ENCODE measurements at regions not wholly inside any gene's neighbourhood (a gene's known extent, or its start where the extent isn't known, plus 50 kb on each side); places are given as distances from the start of the nearest gene placed in this dataset.

DNA sequence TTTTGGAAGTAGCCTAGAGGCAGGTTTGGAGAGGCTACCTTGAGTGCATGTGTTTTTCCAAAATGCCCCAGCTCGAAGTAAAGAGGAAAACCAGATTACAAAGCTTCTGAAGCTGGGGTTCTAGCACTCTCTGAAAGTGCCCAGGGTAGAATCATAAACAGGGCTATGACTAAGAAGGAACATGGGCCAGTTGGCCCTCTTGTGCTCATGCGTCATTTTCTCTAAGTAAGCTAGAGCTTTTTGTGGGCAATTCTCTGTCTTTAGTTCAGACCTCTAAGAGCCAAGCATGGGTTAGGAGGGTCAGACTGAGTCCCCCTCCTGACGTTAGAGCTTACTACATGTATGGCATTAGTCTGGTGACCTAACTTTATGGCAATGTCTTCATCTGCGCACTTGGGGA lies 129.5 kb upstream of the UMPS start:
- H3K36me3 Mint-ChIP-seq (ENCODE audit: low read depth) = no peaks in the 10 kb centered on the region
- H3K9me3 Mint-ChIP-seq = no peaks in the 10 kb centered on the region
- peaks cover 14% of the 10 kb centered on the region for H3K27me3 Mint-ChIP-seq (ENCODE audit: low read depth)
- H3K4me3 Mint-ChIP-seq (ENCODE audit: low read depth) = no peak overlapping the region
- no peak overlapping the region for H3K27ac Mint-ChIP-seq
- no peak for DNase-seq (ENCODE audit: low spot score)
- intact Hi-C loops (cut with micrococcal nuclease) = no loop called here
- H3K4me1 Mint-ChIP-seq (ENCODE audit: low read depth) = no peaks in the 10 kb centered on the region

DNA sequence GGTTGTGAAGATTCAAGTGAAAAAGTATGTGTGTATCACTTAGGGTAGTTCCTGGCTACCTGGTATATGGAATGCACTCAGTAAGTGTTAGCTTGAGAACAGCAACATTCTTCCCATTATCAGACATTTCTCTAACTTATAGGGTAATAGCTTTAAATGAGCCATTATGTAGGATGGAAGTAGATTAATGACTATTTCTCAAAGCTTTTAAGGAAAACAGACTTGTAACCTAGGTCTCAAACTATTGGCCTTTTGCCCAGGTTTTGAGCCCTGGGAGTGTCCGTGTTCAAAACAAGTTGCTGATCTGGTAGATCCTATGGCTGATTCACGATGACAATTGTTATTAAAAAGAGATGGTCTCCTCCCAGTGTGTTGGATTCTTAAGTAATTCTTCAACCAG lies 129.1 kb upstream of the UMPS start:
- Mint-ChIP-seq H3K4me1 (ENCODE audit: low read depth) (no peaks in the 10 kb centered on the region), H3K4me3 (ENCODE audit: low read depth) (no peak overlapping the region), H3K36me3 (ENCODE audit: low read depth) (no peaks in the 10 kb centered on the region), H3K27me3 (ENCODE audit: low read depth) (peaks cover 17% of the 10 kb centered on the region), H3K27ac (no peak overlapping the region), H3K9me3 (no peaks in the 10 kb centered on the region)
- intact Hi-C loops (cut with micrococcal nuclease) = no loop called here
- DNase-seq (ENCODE audit: low spot score) = no peak

DNA sequence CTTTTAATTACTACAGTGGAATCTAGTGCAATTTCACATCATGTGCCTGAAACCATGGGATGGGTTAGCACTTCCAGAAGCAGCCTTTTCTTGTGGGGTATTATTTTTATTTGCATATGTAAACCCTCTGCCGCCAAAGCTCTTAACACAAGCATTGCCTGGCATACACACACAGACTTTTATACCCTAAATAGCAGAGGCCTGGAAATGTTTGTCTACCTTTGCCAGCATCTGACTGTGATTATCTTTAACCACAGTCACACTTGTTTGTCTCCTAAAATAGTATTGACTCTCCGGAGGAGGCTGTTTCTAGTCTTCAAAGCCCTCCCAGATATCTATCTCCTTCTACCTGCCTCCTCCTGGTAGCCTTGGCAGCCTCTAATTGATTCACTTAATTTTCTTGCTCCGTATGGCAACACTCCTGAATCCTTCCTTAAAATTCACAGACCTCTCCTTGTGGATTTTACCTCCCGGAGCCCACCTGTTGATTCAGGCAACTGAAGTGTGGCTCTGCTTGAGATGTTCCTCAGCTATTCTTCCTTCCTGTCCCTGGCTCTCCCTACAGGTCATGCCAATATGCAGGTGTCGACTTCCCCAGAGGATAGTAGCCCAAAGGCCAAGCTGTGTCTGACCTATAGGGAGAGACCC lies 127.1 kb upstream of the UMPS start:
- Mint-ChIP-seq H3K4me3 (ENCODE audit: low read depth) (no peak overlapping the region), H3K27ac (no peak overlapping the region), H3K9me3 (no peaks in the 10 kb centered on the region), H3K27me3 (ENCODE audit: low read depth) (peaks cover 17% of the 10 kb centered on the region), H3K4me1 (ENCODE audit: low read depth) (no peaks in the 10 kb centered on the region), H3K36me3 (ENCODE audit: low read depth) (no peaks in the 10 kb centered on the region)
- no peak for DNase-seq (ENCODE audit: low spot score)
- intact Hi-C loops (cut with micrococcal nuclease) = no loop called here

DNA sequence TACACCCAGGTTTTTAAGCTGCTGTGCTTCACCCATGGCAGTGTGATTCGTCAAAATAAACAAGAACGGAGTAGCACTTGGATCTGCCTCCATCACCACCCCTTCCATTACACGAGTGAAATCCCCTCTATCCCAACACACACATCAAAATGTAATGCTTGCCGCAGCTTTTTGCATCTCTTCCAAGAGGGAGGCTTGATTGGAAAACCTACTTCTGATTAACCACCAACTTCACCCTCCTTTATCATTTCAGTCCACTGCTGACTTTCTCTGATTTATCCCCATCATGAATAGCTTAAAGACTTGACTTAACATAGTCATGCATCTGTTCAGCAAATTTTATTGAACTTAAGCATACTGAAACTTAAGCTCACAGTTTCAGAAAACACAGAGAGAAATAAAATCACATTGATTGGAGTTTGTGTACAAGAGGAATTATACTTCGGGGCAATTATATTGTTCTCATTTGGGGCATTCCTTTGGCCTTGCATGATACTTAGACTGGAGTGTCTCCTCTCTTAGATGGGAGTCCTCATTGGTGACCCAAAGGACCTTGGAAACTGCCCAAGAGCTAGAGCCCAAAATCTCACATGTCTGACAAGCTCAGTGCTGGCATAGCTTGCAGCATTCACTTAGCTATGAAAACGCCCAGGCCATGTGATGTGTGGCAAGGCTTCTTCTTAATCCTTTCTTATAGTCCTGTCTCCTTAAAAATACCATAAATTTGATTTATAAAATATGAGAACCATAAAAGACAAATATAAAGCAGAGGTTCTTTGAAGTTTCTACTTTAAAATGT lies 124.3 kb upstream of the UMPS start:
- H3K27ac Mint-ChIP-seq = no peak overlapping the region
- no peaks in the 10 kb centered on the region for H3K36me3 Mint-ChIP-seq (ENCODE audit: low read depth)
- no peaks in the 10 kb centered on the region for H3K9me3 Mint-ChIP-seq
- peaks cover 20% of the 10 kb centered on the region for H3K27me3 Mint-ChIP-seq (ENCODE audit: low read depth)
- no peak overlapping the region for H3K4me3 Mint-ChIP-seq (ENCODE audit: low read depth)
- H3K4me1 Mint-ChIP-seq (ENCODE audit: low read depth) = no peaks in the 10 kb centered on the region
- intact Hi-C loops (cut with micrococcal nuclease) = no loop called here
- DNase-seq (ENCODE audit: low spot score) = no peak

DNA sequence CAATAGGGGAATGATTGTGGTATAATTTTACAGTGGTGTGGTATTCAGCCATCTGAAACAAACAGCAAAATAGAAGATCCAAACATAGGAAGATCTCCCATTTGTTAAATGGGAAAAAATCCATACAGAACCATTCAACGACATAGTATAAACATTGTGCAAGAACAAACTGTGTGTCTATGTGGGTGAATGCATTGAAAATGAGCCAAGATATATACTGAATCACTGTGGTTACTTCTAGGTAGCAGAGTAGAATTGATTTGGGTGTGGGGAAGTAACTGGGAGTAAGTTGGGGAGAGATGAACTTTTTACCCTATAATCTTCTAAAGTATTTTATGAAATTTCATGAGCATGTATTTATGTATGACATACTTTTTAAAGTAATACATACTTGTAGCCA lies 123.1 kb upstream of the UMPS start:
- H3K4me3 Mint-ChIP-seq (ENCODE audit: low read depth) = no peak overlapping the region
- intact Hi-C loops (cut with micrococcal nuclease) = no loop called here
- no peak for DNase-seq (ENCODE audit: low spot score)
- H3K27ac Mint-ChIP-seq = no peak overlapping the region
- H3K4me1 Mint-ChIP-seq (ENCODE audit: low read depth) = no peaks in the 10 kb centered on the region
- H3K27me3 Mint-ChIP-seq (ENCODE audit: low read depth) = peaks cover 18% of the 10 kb centered on the region
- H3K9me3 Mint-ChIP-seq = no peaks in the 10 kb centered on the region
- H3K36me3 Mint-ChIP-seq (ENCODE audit: low read depth) = no peaks in the 10 kb centered on the region

DNA sequence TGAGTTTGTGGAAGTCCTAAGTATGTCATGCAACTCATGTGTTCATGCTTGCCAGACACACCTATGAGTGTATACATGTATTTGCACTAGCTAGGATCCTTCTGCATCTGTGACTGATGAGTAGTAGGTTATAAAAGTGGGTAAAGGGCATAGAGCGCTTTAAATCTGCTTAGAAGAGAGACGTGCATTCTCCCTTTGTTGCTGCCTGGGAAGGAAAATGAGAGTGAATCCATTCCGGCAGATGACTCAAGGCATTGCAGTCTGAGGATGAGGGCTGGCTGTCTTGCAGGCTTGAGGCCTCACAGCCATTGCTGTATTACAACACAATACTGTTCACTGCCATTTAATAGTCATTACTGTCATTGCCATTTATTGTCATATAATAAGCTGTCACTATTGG lies 120.8 kb upstream of the UMPS start:
- no peaks in the 10 kb centered on the region for H3K4me1 Mint-ChIP-seq (ENCODE audit: low read depth)
- H3K4me3 Mint-ChIP-seq (ENCODE audit: low read depth) = no peak overlapping the region
- no peaks in the 10 kb centered on the region for H3K36me3 Mint-ChIP-seq (ENCODE audit: low read depth)
- intact Hi-C loops (cut with micrococcal nuclease) = no loop called here
- no peak overlapping the region for H3K27ac Mint-ChIP-seq
- no peaks in the 10 kb centered on the region for H3K9me3 Mint-ChIP-seq
- peaks cover 13% of the 10 kb centered on the region for H3K27me3 Mint-ChIP-seq (ENCODE audit: low read depth)
- no peak for DNase-seq (ENCODE audit: low spot score)

DNA sequence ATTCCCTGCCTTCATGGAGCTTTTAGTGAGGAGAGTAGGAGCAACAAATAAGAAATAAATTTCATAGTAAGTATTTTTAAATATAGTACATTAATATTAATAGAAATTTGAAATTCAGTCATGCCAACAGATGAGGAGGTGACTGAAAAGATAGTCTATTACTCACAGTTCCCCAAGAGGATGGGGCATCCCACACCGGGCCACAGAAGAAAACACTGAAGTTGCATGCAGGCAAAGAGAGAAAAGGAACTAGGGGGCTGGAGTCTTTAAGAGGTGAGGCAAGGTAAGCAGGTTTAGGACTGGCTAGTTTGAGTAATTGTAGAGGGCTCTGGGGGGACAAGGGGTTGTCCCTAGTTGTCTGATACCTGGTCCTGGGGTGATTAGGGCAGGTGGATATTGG lies 120.1 kb upstream of the UMPS start:
- peaks cover 18% of the 10 kb centered on the region for H3K27me3 Mint-ChIP-seq (ENCODE audit: low read depth)
- intact Hi-C loops (cut with micrococcal nuclease) = no loop called here
- H3K27ac Mint-ChIP-seq = no peak overlapping the region
- H3K4me1 Mint-ChIP-seq (ENCODE audit: low read depth) = no peaks in the 10 kb centered on the region
- no peaks in the 10 kb centered on the region for H3K9me3 Mint-ChIP-seq
- no peaks in the 10 kb centered on the region for H3K36me3 Mint-ChIP-seq (ENCODE audit: low read depth)
- H3K4me3 Mint-ChIP-seq (ENCODE audit: low read depth) = no peak overlapping the region
- no peak for DNase-seq (ENCODE audit: low spot score)

DNA sequence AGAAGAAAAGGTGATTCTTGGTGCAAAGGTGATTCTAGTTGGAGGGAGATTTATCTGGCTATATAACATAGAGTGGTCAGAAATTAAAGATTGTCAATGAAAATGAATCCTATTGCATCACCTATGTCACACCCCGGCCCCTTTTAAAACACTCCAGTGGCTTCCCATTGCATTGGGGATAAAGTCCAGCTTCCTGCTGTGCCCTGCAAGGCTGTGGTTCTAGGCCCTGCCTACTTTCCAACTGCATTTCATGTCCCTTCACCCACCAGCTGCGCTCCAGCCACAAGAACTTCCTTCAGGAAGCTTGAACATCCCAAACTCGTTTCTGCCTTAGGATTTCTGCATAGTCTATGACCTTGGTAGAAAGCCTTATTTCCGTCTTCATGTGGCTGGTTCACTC lies 118.7 kb upstream of the UMPS start:
- Mint-ChIP-seq H3K27me3 (ENCODE audit: low read depth) (peaks cover 18% of the 10 kb centered on the region), H3K36me3 (ENCODE audit: low read depth) (no peaks in the 10 kb centered on the region), H3K27ac (no peak overlapping the region), H3K9me3 (no peaks in the 10 kb centered on the region), H3K4me3 (ENCODE audit: low read depth) (no peak overlapping the region), H3K4me1 (ENCODE audit: low read depth) (peaks cover 3% of the 10 kb centered on the region)
- DNase-seq (ENCODE audit: low spot score) = no peak
- intact Hi-C loops (cut with micrococcal nuclease) = no loop called here

DNA sequence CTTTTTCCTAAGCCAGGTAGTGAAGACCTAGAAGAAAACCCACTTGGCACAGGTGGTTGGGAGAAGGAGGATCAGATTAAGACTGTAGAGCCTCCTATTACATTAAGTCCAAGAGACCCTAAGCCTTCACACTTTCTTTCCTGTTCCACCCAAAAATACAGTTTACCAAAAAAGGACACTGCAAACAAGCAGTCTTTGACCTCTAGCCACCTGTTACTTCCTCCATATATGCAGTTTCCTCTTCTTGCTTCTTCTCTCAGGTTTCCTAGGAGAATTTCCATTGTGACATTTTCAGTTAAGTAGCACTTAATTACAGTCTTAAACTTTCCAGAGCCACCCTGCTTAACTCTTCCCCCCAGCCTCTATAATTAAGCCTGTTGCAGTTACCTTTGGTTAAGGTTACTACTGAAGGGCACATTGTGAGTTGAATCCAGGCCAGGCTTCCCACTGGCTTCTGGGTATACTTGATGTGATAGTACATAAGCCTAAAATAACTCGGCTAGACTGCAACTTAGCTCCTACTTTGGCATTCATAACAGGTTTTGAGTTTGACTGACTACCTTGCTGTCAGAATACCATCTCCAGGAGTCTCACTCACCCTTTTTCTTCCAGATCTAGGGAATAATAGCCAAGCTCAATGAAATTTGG lies 114.2 kb upstream of the UMPS start:
- H3K4me3 Mint-ChIP-seq (ENCODE audit: low read depth) = no peak overlapping the region
- H3K27me3 Mint-ChIP-seq (ENCODE audit: low read depth) = peaks cover 14% of the 10 kb centered on the region
- no peaks in the 10 kb centered on the region for H3K36me3 Mint-ChIP-seq (ENCODE audit: low read depth)
- no peaks in the 10 kb centered on the region for H3K9me3 Mint-ChIP-seq
- H3K4me1 Mint-ChIP-seq (ENCODE audit: low read depth) = peaks cover 17% of the 10 kb centered on the region
- DNase-seq (ENCODE audit: low spot score) = no peak
- intact Hi-C loops (cut with micrococcal nuclease) = no loop called here
- H3K27ac Mint-ChIP-seq = no peak overlapping the region

DNA sequence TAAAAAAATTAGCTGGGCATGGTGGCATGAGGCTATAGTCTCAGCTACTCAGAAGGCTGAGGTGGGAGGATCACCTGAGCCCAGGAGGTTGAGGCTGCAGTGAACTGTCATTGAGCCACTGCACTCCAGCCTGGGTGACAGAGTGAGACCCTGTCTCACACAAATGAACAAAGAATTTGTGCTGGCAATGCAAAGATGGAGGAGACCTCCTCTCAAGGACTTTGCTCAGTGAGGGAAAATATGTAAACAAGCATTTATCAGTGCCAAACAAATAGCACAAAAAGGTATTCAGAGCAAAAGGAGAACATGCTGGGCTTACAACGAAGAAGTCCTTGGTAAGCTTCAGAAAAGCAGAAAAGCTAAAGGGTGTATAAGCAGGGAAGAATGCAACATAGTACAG lies 113.1 kb upstream of the UMPS start:
- Mint-ChIP-seq H3K9me3 (no peaks in the 10 kb centered on the region), H3K4me1 (ENCODE audit: low read depth) (peaks cover 23% of the 10 kb centered on the region), H3K4me3 (ENCODE audit: low read depth) (no peak overlapping the region), H3K27me3 (ENCODE audit: low read depth) (peaks cover 14% of the 10 kb centered on the region), H3K27ac (no peak overlapping the region), H3K36me3 (ENCODE audit: low read depth) (no peaks in the 10 kb centered on the region)
- intact Hi-C loops (cut with micrococcal nuclease) = no loop called here
- DNase-seq (ENCODE audit: low spot score) = no peak

DNA sequence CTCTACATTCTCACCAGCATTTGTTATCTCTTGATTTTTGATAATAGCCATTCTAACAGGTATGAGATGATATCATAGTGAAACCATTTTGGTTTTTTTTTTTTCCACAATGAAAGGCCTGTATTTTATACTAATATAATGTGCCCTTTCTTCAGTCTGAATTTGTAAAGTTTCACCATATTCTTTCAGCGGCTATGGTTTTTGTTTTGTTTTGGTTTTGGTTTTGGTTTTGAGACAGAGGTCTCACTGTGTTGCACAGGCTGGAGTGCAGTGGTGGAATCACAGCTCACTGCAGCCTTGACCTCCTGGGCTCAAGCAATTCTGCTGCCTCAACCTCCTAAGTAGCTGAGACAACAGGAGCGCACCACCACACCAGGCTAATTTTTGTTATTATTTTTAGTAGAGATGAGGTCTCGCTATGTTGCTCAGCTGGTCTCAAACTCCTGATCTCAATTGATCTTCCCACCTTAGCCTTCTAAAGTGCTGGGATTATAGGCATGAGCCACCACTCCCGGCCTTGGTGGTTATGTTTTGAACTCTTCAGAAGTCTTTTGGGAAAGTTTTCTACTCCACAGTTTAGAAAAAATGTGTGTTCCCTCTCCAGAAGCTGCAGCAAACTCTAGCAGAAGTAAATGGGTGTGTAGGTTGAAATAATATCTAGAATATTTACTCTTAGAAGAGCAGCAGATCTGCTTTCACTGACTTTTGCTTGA lies 110.2 kb upstream of the UMPS start:
- Mint-ChIP-seq H3K4me1 (ENCODE audit: low read depth) (peaks cover 25% of the 10 kb centered on the region), H3K4me3 (ENCODE audit: low read depth) (no peak overlapping the region), H3K27me3 (ENCODE audit: low read depth) (peaks cover 13% of the 10 kb centered on the region), H3K27ac (peak overlapping the region; percentile 64), H3K36me3 (ENCODE audit: low read depth) (no peaks in the 10 kb centered on the region), H3K9me3 (no peaks in the 10 kb centered on the region)
- intact Hi-C loops (cut with micrococcal nuclease) = loop anchor here (1.0 to 5.0 kb wide), 3 partner anchors 20 to 69 kb away; no protein-coding TSS in a partner anchor
- no peak for DNase-seq (ENCODE audit: low spot score)

DNA sequence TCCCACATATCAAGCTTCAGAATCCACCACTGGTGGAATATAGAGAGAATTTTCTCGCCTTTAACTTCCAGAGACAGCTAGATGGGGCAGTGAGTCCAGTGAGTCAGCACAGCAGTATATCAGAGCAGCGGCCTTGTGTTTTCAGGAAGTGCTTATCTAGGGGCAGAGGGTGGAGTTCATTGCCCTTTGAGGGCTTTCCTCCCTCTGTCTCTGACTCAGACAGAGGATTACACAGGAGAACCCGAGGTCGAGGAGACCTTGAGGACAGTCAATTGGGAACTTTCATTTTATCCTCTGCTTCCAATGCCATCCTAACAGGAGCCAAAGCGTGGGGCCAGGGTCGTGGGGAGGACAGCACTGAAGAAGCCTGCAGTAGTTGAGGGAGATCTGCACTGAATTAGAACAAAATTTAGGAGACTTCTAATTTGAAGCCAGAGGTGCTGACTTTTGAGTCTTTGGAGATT lies 109.6 kb upstream of the UMPS start:
- no peak overlapping the region for H3K4me3 Mint-ChIP-seq (ENCODE audit: low read depth)
- no peaks in the 10 kb centered on the region for H3K9me3 Mint-ChIP-seq
- peaks cover 11% of the 10 kb centered on the region for H3K27me3 Mint-ChIP-seq (ENCODE audit: low read depth)
- H3K27ac Mint-ChIP-seq = peak overlapping the region; percentile 64
- intact Hi-C loops (cut with micrococcal nuclease) = loop anchor here (1.0 to 5.0 kb wide), 3 partner anchors 20 to 68 kb away; no protein-coding TSS in a partner anchor
- no peak for DNase-seq (ENCODE audit: low spot score)
- peaks cover 25% of the 10 kb centered on the region for H3K4me1 Mint-ChIP-seq (ENCODE audit: low read depth)
- no peaks in the 10 kb centered on the region for H3K36me3 Mint-ChIP-seq (ENCODE audit: low read depth)

All from activated T-helper 2 cell treated with anti-CD3 and anti-CD28 coated beads, Interferon-gamma antibody, Interleukin-2, Interleukin-4, amounts not matched to agents 10 μg/mL and 5 μg/mL and 100 μg/mL, durations not matched to agents 14 hours and 24 hours and 36 hours (primary cell).